Fibroblast of pulmonary artery (primary cell): ENCODE measurements at regions not wholly inside any gene's neighbourhood (a gene's known extent, or its start where the extent isn't known, plus 50 kb on each side); places are given as distances from the start of the nearest gene placed in this dataset.
"Not testable (repeated sequence)": the region's sequence is repeated elsewhere in the genome, so short reads cannot be mapped to it uniquely, and the experiment has no call there.

Experiments
- DNase-seq: peaks from one replicate; pipeline ENCODE4 v3.0.0-alpha.2; 2010; ENCODE audit warnings: low read depth
- H3K4me3 ChIP-seq: replicated peaks from 2 replicates; pipeline ENCODE4 v1.5.1; 2011; ENCODE audit warnings: low read depth, mild to moderate bottlenecking, control low read depth, low read length, moderate library complexity
- TF ChIP-seq, protein P1 (sequence below): IDR thresholded peaks from 2 replicates; pipeline ENCODE4 v1.5.1; 2011; ENCODE audit warnings: mild to moderate bottlenecking, control low read depth, low read length, inconsistent platforms; ENCODE audit errors: missing control alignments

DNA sequence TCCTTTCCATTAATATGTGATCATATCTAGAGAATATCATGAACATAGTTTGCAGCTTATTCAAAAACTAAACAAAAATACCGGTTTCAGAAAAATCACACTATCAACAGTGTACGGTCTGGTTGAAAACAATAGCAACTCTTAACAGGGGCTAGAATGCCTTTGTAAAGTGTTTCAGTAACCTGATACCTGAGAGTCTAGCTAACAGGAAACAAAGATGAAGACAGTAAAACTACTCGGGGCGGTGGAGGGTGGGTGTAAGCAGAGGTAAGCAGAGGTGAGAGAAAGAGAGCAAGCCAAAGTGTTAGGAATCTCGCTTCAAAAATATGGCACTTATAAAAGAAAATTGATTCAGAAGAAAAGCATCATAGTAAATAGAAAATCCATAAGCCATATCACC is 109.0 kb upstream of the RGPD4 start:
- no peak for DNase-seq
- TF ChIP-seq, protein P1, sequence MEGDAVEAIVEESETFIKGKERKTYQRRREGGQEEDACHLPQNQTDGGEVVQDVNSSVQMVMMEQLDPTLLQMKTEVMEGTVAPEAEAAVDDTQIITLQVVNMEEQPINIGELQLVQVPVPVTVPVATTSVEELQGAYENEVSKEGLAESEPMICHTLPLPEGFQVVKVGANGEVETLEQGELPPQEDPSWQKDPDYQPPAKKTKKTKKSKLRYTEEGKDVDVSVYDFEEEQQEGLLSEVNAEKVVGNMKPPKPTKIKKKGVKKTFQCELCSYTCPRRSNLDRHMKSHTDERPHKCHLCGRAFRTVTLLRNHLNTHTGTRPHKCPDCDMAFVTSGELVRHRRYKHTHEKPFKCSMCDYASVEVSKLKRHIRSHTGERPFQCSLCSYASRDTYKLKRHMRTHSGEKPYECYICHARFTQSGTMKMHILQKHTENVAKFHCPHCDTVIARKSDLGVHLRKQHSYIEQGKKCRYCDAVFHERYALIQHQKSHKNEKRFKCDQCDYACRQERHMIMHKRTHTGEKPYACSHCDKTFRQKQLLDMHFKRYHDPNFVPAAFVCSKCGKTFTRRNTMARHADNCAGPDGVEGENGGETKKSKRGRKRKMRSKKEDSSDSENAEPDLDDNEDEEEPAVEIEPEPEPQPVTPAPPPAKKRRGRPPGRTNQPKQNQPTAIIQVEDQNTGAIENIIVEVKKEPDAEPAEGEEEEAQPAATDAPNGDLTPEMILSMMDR = no peak
- no peak overlapping the region for H3K4me3 ChIP-seq

DNA sequence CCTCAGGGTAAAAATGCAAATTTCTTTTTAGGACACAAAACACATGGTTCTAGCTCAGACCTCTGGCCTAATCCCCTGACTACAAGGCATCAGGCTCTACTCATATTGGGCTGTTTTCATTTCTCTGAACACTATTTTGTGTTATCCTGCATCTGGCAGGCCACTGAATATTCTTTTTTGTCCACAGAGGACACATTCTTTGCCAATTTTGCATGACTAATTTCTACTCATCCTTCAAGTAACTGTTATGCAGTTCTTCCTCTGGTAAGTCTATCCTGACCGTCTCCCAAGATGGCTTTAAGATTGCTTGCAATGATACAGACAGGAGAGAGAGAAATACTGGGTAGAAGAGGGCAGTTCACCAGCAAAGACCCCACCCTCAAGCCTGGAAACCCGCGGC is 107.6 kb upstream of the RGPD4 start:
- TF ChIP-seq, protein P1 = no peak
- H3K4me3 ChIP-seq = no peak overlapping the region
- no peak for DNase-seq

DNA sequence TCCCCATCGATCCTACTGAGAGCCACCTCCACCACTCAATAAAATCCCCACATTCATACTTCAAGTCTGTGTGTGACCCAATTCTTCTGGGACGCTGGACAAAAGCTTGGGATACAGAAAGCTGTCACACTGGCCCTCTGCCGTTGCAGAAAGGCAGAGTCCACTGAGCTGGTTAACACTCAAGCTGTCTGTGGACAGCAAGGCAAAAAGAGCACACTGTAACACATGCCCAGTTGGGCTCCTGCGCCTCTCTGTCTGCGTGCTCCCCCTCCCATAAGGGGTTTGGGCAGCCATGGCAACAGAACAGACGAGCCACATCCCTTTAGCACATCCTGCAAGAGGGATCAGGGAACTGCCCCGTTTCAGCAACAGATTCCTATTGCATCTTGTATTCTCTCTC is 106.9 kb upstream of the RGPD4 start:
- TF ChIP-seq, protein P1 = no peak
- DNase-seq = no peak
- H3K4me3 ChIP-seq = no peak overlapping the region

DNA sequence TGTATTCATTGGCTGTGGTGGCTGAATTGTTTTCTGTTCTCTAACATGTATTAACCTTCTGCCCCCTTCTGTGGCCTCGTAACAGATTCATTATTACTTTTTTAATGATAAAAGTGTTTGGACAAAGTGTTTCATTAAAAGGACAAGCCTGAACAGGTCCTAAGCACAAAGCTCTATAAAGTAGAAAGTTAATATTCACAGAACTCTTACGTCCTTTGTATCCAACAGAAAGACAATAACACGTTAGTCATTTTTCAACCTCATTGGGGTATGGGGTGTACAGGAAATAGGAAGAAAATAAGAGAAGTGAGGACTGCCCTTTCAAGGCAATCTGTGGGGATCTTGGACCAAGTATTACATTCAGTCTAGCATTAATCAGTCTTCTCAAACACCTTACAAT is 105.5 kb upstream of the RGPD4 start:
- no peak for DNase-seq
- H3K4me3 ChIP-seq = no peak overlapping the region
- TF ChIP-seq, protein P1 = no peak

DNA sequence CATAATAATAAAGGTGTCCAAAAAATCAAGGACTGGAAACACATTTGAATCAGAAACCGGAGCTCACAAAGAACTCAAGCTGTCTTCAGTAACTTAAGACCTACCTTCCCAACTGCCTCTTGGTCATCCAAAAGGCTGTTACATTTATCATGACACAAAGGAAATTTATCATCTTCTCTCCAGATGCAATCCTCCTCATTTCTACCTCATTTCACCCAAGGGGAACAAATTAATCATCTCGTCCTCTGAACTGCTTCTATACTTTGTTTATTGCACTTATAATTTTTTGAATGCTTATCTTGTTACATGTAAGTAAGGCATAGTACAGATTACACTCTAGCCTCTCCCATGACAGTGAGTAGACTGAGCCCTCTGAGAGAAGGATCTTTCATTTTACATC is 105.1 kb upstream of the RGPD4 start:
- DNase-seq = no peak
- no peak overlapping the region for H3K4me3 ChIP-seq
- TF ChIP-seq, protein P1 = no peak

DNA sequence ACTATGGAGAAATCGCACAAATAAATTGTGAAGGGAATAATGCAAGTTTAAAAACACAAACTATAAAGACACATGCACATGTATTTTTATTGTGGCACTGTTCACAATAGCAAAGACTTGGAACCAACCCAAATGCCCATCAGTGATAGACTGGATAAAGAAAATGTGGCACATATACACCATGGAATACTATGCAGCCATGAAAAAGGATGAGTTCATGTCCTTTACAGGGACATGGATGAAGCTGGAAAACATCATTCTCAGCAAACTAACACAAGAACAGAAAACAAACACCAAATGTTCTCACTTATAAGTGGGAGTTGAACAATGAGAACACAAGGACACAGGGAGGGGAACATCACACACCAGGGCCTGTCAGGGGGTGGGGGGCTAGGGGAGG is 100.9 kb upstream of the RGPD4 start:
- not testable (repeated sequence) for H3K4me3 ChIP-seq, DNase-seq

DNA sequence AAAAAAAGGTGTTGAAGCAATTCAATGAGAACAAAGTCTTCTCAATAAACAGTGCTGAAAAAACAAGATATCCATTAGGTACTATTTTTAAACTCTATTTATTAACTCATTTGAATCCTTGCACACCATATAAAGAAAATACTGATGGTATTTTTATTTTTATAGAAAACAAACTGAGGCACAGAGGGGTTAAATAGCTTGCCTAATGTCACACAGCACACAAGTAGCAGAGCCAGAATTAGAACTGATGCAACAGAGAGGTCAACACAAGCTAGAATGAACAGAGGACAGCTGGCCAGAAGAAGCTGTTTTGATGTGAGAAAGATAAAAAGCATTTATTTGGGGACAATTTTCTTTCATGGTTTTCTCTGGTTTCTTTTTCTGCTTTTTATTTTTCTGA is 99.4 kb upstream of the RGPD4 start:
- no peak for DNase-seq
- TF ChIP-seq, protein P1 = no peak
- H3K4me3 ChIP-seq = no peak overlapping the region

DNA sequence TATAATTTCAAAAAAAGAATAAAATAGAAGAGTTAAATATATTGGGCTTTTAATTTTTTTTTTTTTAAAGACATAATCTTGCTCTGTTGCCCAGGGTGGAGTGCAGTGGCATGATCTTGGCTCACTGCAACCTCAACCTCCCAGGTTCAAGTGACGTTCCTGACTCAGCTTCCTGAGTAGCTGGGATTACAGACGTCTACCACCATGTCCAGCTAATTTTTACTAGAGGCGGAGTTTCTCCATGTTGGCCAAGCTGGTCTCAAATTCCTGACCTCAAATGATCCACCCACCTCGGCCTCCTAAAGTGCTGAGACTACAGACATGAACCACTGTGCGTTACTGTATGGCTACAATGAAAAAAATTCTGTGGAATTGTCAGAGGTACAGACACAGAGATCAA is 98.1 kb upstream of the RGPD4 start:
- TF ChIP-seq, protein P1 = no peak
- H3K4me3 ChIP-seq = no peak overlapping the region
- DNase-seq = no peak
